GM20000 (cell line): ENCODE measurements at regions not wholly inside any gene's neighbourhood (a gene's known extent, or its start where the extent isn't known, plus 50 kb on each side); places are given as distances from the start of the nearest gene placed in this dataset.

Experiments used
- DNase-seq: peaks from one replicate; pipeline ENCODE4 v3.0.0; 2012; ENCODE audit warnings: low spot score
- TF ChIP-seq, protein P1 (sequence below): IDR thresholded peaks from 2 replicates; pipeline ENCODE4 v1.5.1; 2012; ENCODE audit warnings: mild to moderate bottlenecking, control low read depth; ENCODE audit errors: extremely low read depth, missing control alignments

GRCh38 chr2:182477774-182478173 lies 50.9 kb upstream of the PDE1A start:
- no peak for DNase-seq
- TF ChIP-seq, protein P1, sequence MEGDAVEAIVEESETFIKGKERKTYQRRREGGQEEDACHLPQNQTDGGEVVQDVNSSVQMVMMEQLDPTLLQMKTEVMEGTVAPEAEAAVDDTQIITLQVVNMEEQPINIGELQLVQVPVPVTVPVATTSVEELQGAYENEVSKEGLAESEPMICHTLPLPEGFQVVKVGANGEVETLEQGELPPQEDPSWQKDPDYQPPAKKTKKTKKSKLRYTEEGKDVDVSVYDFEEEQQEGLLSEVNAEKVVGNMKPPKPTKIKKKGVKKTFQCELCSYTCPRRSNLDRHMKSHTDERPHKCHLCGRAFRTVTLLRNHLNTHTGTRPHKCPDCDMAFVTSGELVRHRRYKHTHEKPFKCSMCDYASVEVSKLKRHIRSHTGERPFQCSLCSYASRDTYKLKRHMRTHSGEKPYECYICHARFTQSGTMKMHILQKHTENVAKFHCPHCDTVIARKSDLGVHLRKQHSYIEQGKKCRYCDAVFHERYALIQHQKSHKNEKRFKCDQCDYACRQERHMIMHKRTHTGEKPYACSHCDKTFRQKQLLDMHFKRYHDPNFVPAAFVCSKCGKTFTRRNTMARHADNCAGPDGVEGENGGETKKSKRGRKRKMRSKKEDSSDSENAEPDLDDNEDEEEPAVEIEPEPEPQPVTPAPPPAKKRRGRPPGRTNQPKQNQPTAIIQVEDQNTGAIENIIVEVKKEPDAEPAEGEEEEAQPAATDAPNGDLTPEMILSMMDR = no peak

- TF ChIP-seq, protein P1 = no peak
- DNase-seq = no peak
Measured at GRCh38 chr2:182481676-182482075, 54.8 kb upstream of the PDE1A start.

DNA sequence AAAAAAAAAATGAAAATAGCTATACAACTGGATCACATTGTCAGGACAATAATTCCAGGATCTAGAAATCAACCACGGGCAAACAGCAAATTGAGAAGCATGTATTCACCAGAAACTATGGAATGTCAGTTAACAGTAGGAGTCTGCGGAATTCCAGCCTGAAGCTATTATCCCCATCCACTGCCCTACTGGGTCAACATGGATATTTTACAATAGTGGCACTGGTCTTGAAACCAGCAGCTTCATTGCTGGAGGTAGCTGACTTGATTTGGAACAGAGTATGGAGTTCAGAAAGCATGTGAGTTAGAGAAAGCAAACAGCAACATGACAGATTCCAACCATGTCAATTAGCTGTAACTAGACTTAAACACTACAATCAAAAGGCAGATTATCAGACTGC lies 55.7 kb upstream of the PDE1A start:
- TF ChIP-seq, protein P1 = no peak
- DNase-seq = no peak

DNA sequence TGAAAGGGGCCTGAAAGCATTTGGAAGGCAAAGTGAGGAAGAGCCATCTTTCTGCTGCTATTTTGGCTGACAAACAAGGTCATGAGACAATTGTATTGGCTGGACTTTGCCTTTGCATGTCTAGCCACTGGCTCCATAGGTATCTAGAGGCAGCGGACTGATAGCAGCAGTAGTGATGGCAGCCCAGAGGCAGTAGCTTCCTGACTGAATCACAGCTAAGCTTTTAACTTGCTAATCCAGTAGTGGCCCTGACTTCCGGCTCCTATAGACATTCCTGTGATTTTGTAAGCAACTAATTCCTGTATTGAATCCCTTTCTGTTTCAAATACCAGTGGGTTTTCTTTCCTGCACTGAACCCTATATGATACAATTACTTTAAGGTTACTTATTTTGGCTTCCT lies 69.8 kb upstream of the PDE1A start:
- DNase-seq = no peak
- TF ChIP-seq, protein P1 = no peak

DNA sequence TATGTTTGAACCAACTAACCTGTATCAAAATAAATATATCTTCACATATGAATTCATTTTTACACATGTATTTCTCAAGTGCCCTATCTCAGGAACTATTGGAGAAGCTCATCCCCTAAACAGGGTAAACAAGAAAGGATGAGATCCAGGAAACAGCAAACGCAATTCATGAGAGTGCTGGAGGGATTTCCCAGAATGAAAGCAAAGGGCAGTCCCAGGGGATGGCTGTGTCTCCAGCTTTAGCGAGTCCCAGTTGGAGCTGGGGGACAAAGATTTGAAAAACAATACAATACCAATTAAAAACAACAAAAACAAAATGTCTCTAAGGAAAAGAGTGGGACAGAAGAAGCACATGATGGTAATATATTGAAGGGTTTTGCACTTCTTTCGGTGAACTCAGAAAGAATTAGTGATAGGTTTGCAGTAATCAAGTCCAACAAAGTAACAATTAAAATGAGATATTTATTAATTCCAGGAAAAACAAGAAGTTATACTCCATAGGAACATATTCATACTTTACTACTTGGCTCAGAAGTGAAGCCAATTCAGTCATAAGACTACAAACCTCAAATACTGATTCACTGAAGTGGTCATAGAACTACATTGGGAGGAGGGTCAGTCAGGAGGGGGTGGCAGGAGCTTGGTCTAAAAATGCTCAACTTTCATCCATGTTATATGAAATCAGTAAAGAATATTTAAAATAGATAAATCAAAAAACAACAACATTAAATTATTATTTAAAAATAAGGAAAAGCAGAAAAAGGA lies 73.1 kb upstream of the PDE1A start:
- DNase-seq = no peak
- TF ChIP-seq, protein P1 = no peak

DNA sequence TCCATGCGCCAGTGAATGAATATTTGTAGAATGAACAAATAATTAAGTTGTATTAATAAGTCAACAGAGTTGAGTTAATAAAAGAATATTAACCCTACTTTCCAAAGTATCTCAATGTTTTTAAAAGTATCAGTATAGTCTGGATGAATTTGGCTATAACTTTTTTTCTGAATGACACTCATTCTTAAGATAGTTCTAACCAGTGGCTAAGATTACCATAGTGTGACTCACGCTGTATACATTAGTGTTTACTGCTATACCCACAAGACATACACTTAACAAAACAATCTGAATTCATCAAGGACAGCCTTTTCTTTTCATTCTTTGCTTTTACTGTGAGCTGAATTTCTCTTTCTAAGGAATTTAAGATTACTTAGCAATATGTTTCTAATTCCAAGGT lies 77.0 kb upstream of the PDE1A start:
- DNase-seq = no peak

DNA sequence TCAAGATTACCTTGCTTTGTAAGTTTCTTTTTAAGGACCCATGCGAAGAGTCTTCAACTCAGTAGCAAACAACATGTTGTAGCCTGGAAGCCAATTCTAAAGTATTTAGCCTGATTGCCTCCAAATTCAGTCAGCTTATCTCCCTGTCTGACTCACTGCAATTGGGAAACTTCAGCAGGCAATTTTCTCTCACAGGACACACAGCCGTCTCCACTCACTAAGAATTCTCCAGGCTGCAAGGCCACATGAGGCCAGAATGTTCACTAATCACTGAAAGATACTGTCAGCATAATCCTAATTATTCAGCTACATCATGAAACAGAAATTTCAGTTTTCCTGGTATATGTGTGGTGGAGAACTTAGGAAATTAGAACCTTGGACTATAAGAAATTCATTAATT lies 78.1 kb upstream of the PDE1A start:
- no peak for DNase-seq
- TF ChIP-seq, protein P1 = no peak

More for the DNA sequence above, 77.0 kb upstream of the PDE1A start:
- TF ChIP-seq, protein P1 = no peak
